ENCODE measurements at regions not wholly inside any gene's neighbourhood (a gene's known extent, or its start where the extent isn't known, plus 50 kb on each side); places are given as distances from the start of the nearest gene placed in this dataset.

DNA sequence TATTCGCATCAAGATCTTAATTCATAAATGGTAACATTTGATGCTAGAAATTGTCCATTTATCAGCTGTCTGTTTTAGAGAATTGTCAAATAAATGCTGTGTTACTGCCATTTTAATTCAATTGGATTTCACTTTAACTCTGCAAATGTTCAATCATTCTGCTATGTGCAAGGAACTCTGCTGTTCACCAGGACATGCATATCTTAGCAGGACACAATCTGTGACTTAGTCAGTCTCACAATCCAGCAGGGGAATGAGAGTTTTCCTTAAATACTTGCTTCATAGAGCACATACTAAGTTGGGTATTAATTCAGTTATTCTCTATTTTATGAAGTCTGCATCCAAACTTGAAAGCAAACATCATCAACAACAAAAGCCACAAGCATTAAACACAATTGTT is 488.7 kb upstream of the MEF2C start:
- ATAC-seq (no peak), DNase-seq (ENCODE audit: low read depth, low spot score) (no peak)
- no peaks in the 10 kb centered on the region; the same call in 1 of the 2 replicates for H3K4me1 ChIP-seq (ENCODE audit: control insufficient read depth, insufficient read depth, low read length)
- TF ChIP-seq, protein P1, sequence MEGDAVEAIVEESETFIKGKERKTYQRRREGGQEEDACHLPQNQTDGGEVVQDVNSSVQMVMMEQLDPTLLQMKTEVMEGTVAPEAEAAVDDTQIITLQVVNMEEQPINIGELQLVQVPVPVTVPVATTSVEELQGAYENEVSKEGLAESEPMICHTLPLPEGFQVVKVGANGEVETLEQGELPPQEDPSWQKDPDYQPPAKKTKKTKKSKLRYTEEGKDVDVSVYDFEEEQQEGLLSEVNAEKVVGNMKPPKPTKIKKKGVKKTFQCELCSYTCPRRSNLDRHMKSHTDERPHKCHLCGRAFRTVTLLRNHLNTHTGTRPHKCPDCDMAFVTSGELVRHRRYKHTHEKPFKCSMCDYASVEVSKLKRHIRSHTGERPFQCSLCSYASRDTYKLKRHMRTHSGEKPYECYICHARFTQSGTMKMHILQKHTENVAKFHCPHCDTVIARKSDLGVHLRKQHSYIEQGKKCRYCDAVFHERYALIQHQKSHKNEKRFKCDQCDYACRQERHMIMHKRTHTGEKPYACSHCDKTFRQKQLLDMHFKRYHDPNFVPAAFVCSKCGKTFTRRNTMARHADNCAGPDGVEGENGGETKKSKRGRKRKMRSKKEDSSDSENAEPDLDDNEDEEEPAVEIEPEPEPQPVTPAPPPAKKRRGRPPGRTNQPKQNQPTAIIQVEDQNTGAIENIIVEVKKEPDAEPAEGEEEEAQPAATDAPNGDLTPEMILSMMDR (IDR thresholded peaks at IDR 0.05): no peak
- TF ChIP-seq TCF7L2 (IDR thresholded peaks at IDR 0.05; ENCODE audit: low read depth, low read length): no peak
- TF ChIP-seq, protein P2, sequence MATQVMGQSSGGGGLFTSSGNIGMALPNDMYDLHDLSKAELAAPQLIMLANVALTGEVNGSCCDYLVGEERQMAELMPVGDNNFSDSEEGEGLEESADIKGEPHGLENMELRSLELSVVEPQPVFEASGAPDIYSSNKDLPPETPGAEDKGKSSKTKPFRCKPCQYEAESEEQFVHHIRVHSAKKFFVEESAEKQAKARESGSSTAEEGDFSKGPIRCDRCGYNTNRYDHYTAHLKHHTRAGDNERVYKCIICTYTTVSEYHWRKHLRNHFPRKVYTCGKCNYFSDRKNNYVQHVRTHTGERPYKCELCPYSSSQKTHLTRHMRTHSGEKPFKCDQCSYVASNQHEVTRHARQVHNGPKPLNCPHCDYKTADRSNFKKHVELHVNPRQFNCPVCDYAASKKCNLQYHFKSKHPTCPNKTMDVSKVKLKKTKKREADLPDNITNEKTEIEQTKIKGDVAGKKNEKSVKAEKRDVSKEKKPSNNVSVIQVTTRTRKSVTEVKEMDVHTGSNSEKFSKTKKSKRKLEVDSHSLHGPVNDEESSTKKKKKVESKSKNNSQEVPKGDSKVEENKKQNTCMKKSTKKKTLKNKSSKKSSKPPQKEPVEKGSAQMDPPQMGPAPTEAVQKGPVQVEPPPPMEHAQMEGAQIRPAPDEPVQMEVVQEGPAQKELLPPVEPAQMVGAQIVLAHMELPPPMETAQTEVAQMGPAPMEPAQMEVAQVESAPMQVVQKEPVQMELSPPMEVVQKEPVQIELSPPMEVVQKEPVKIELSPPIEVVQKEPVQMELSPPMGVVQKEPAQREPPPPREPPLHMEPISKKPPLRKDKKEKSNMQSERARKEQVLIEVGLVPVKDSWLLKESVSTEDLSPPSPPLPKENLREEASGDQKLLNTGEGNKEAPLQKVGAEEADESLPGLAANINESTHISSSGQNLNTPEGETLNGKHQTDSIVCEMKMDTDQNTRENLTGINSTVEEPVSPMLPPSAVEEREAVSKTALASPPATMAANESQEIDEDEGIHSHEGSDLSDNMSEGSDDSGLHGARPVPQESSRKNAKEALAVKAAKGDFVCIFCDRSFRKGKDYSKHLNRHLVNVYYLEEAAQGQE (IDR thresholded peaks at IDR 0.05; ENCODE audit: insufficient read depth in 1 of 2, low read depth in 2 of 2, low read length in 1 of 2): no peak
- TF ChIP-seq SIN3A (IDR thresholded peaks at IDR 0.05; ENCODE audit: borderline replicate concordance, insufficient read depth, low read depth, low read length): no peak
- TF ChIP-seq POLR2AphosphoS5 (IDR thresholded peaks at IDR 0.05; ENCODE audit: low read depth, low read length): no peak
- H3K27ac ChIP-seq (ENCODE audit: low read length): no peak overlapping the region
- H3K4me3 ChIP-seq (ENCODE audit: low read depth in 2 of 2, low read length in 2 of 2): no peak overlapping the region
- in situ Hi-C loops (cut with HindIII; ENCODE audit: low pct_unique_long_range_greater_than_20kb, low sequenced_read_pairs): no loop called here
- intact Hi-C loops (cut with micrococcal nuclease; ENCODE audit: unreplicated experiment): no loop called here
- BruUV-seq (replicated peaks): no TSS peak
- POLR2A ChIA-PET: no interaction called here
- H3K9me3 ChIP-seq (ENCODE audit: control insufficient read depth, insufficient read depth, low read depth, low read length): no peaks in the 10 kb centered on the region
- H3K36me3 ChIP-seq (ENCODE audit: control insufficient read depth, insufficient read depth, low read length): no peaks in the 10 kb centered on the region
- CTCF ChIA-PET: no interaction called here
- no peaks in the 10 kb centered on the region for H3K27me3 ChIP-seq (ENCODE audit: control insufficient read depth, insufficient read depth, low read length)

DNA sequence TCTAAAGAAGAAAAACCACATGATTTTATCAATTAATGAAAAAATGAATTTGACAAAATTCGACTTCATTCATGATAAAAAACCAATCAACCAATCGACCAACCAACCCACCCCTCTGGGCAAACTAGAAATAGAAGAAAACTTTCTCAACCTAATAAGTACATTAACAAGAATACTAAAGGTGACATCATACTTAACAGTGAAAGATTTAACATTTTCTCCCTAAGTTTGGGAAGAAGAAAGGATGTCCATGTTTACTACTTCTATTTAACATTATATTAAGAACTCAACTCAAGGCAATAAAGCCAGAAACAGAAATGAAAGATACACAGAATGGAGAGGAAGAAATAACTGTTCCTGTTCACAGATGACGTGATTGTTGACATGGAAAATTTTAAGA is 476.1 kb upstream of the MEF2C start:
- Histone ChIP-seq H3K9me3 (ENCODE audit: control insufficient read depth, insufficient read depth, low read depth, low read length) (no peaks in the 10 kb centered on the region), H3K27me3 (ENCODE audit: control insufficient read depth, insufficient read depth, low read length) (no peaks in the 10 kb centered on the region), H3K4me1 (ENCODE audit: control insufficient read depth, insufficient read depth, low read length) (no peaks in the 10 kb centered on the region), H3K4me3 (ENCODE audit: low read depth in 2 of 2, low read length in 2 of 2) (no peak overlapping the region), H3K36me3 (ENCODE audit: control insufficient read depth, insufficient read depth, low read length) (no peaks in the 10 kb centered on the region), H3K27ac (ENCODE audit: low read length) (no peak overlapping the region)
- POLR2A ChIA-PET: no interaction called here
- ATAC-seq (no peak), DNase-seq (ENCODE audit: low read depth, low spot score) (no peak)
- in situ Hi-C loops (cut with HindIII; ENCODE audit: low pct_unique_long_range_greater_than_20kb, low sequenced_read_pairs): no loop called here
- BruUV-seq (replicated peaks): no TSS peak
- intact Hi-C loops (cut with micrococcal nuclease; ENCODE audit: unreplicated experiment): no loop called here
- CTCF ChIA-PET: no interaction called here
- TF ChIP-seq, protein P2 (IDR thresholded peaks at IDR 0.05; ENCODE audit: insufficient read depth in 1 of 2, low read depth in 2 of 2, low read length in 1 of 2): no peak
- TF ChIP-seq SIN3A (IDR thresholded peaks at IDR 0.05; ENCODE audit: borderline replicate concordance, insufficient read depth, low read depth, low read length) (no peak), POLR2AphosphoS5 (IDR thresholded peaks at IDR 0.05; ENCODE audit: low read depth, low read length) (no peak), TCF7L2 (IDR thresholded peaks at IDR 0.05; ENCODE audit: low read depth, low read length) (no peak)
- TF ChIP-seq, protein P1 (IDR thresholded peaks at IDR 0.05): no peak
